ENCODE measurements at regions not wholly inside any gene's neighbourhood (a gene's known extent, or its start where the extent isn't known, plus 50 kb on each side); places are given as distances from the start of the nearest gene placed in this dataset.

DNA sequence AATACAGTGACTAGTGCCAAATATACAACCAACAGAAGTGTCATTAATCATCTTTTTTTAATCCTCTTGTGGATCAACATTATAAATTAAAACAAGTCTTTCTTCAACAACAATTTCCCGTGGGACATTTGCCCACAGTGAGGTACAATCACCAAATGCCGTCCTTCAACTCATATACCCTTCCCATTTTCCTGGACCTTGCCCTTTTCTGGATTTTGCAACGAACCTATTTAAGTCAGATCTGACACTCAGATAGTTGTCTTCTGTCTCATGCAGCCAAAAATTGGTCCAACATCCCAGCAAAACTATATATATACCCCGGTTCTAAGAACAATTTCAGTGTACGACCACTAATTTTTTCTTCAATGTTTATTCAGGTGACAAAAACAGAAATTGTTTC lies 324.0 kb downstream of the DSEL start (continued):
- TF ChIP-seq, protein P1, sequence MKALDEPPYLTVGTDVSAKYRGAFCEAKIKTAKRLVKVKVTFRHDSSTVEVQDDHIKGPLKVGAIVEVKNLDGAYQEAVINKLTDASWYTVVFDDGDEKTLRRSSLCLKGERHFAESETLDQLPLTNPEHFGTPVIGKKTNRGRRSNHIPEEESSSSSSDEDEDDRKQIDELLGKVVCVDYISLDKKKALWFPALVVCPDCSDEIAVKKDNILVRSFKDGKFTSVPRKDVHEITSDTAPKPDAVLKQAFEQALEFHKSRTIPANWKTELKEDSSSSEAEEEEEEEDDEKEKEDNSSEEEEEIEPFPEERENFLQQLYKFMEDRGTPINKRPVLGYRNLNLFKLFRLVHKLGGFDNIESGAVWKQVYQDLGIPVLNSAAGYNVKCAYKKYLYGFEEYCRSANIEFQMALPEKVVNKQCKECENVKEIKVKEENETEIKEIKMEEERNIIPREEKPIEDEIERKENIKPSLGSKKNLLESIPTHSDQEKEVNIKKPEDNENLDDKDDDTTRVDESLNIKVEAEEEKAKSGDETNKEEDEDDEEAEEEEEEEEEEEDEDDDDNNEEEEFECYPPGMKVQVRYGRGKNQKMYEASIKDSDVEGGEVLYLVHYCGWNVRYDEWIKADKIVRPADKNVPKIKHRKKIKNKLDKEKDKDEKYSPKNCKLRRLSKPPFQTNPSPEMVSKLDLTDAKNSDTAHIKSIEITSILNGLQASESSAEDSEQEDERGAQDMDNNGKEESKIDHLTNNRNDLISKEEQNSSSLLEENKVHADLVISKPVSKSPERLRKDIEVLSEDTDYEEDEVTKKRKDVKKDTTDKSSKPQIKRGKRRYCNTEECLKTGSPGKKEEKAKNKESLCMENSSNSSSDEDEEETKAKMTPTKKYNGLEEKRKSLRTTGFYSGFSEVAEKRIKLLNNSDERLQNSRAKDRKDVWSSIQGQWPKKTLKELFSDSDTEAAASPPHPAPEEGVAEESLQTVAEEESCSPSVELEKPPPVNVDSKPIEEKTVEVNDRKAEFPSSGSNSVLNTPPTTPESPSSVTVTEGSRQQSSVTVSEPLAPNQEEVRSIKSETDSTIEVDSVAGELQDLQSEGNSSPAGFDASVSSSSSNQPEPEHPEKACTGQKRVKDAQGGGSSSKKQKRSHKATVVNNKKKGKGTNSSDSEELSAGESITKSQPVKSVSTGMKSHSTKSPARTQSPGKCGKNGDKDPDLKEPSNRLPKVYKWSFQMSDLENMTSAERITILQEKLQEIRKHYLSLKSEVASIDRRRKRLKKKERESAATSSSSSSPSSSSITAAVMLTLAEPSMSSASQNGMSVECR (CRISPR knock-in tag; IDR thresholded peaks at IDR 0.05; ENCODE audit: borderline replicate concordance): no peak
- TF ChIP-seq, protein P2, sequence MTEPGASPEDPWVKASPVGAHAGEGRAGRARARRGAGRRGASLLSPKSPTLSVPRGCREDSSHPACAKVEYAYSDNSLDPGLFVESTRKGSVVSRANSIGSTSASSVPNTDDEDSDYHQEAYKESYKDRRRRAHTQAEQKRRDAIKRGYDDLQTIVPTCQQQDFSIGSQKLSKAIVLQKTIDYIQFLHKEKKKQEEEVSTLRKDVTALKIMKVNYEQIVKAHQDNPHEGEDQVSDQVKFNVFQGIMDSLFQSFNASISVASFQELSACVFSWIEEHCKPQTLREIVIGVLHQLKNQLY (CRISPR knock-in tag; IDR thresholded peaks at IDR 0.05): no peak
- TF ChIP-seq CREM (CRISPR knock-in tag; IDR thresholded peaks at IDR 0.05) (no peak), NR1H2 (CRISPR knock-in tag; IDR thresholded peaks at IDR 0.05) (no peak), NR3C1 (CRISPR knock-in tag; conservative IDR thresholded peaks at IDR 0.05; ENCODE audit: low read depth) (no peak)
- TF ChIP-seq, protein P3, sequence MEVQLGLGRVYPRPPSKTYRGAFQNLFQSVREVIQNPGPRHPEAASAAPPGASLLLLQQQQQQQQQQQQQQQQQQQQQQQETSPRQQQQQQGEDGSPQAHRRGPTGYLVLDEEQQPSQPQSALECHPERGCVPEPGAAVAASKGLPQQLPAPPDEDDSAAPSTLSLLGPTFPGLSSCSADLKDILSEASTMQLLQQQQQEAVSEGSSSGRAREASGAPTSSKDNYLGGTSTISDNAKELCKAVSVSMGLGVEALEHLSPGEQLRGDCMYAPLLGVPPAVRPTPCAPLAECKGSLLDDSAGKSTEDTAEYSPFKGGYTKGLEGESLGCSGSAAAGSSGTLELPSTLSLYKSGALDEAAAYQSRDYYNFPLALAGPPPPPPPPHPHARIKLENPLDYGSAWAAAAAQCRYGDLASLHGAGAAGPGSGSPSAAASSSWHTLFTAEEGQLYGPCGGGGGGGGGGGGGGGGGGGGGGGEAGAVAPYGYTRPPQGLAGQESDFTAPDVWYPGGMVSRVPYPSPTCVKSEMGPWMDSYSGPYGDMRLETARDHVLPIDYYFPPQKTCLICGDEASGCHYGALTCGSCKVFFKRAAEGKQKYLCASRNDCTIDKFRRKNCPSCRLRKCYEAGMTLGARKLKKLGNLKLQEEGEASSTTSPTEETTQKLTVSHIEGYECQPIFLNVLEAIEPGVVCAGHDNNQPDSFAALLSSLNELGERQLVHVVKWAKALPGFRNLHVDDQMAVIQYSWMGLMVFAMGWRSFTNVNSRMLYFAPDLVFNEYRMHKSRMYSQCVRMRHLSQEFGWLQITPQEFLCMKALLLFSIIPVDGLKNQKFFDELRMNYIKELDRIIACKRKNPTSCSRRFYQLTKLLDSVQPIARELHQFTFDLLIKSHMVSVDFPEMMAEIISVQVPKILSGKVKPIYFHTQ (CRISPR knock-in tag; IDR thresholded peaks at IDR 0.05): no peak

DNA sequence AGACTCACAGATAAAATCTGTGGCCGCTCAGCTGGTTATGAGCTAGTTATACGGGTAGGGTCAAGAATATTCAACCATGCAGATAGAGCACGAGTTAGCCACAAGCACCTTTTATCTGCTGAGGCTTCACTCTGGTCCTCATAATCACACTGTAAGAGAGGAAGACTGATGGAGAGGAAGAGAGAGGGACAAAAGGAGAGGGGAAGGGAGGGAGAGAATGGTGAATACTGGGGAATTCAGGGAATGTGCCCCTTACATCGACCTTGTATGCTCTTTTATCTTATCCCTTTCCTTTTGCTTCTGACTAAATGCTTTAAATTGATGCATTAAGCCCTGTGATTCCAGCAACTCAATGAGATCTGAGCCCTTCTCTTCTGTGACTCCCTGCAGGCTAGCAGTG lies 333.1 kb downstream of the DSEL start:
- ATAC-seq (peak; percentile 98), DNase-seq (ENCODE audit: low spot score) (no peak)
- H3K4me3 Mint-ChIP-seq: no peak overlapping the region
- no peaks in the 10 kb centered on the region for H3K27me3 Mint-ChIP-seq (ENCODE audit: low read depth)
- H3K4me1 Mint-ChIP-seq: peaks cover 15% of the 10 kb centered on the region
- H3K36me3 Mint-ChIP-seq: no peaks in the 10 kb centered on the region
- POLR2A ChIA-PET: no interaction called here
- H3K27ac Mint-ChIP-seq: peak overlapping the region; percentile 66
- TF ChIP-seq, protein P4, sequence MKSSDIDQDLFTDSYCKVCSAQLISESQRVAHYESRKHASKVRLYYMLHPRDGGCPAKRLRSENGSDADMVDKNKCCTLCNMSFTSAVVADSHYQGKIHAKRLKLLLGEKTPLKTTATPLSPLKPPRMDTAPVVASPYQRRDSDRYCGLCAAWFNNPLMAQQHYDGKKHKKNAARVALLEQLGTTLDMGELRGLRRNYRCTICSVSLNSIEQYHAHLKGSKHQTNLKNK (CRISPR knock-in tag; IDR thresholded peaks at IDR 0.05): no peak
- TF ChIP-seq FOXJ3 (CRISPR knock-in tag; IDR thresholded peaks at IDR 0.05; ENCODE audit: borderline replicate concordance) (no peak), ELF4 (CRISPR knock-in tag; IDR thresholded peaks at IDR 0.05; ENCODE audit: low read depth) (no peak), CREM (CRISPR knock-in tag; IDR thresholded peaks at IDR 0.05) (no peak), ZNF671 (CRISPR knock-in tag; IDR thresholded peaks at IDR 0.05) (no peak), SOX15 (CRISPR knock-in tag; IDR thresholded peaks at IDR 0.05) (no peak), SMAD4 (CRISPR knock-in tag; IDR thresholded peaks at IDR 0.05) (no peak), ZNF317 (CRISPR knock-in tag; IDR thresholded peaks at IDR 0.05; ENCODE audit: borderline replicate concordance, low read depth) (no peak), ESRRA (CRISPR knock-in tag; IDR thresholded peaks at IDR 0.05; ENCODE audit: borderline replicate concordance) (no peak)
- no peaks in the 10 kb centered on the region for H3K9me3 Mint-ChIP-seq
- CTCF ChIA-PET: no interaction called here

DNA sequence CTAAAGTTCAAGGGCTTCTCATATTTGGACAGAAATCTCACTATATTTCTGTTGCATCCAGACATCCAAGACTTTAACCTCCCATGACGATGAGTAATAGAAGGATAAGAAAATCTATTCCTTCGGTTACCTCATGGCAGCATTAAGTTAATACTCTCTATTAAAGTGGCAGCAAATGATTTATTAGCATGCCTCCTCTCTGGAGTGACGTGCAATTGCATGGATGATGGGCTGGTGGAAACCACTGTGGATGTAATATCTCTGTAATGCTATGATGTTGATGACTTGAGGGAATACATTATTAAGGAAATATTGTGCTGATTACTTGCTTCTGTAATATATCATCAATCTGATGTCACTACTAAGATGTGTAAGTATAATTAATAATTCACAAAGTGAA lies 336.8 kb downstream of the DSEL start:
- Mint-ChIP-seq H3K36me3 (no peaks in the 10 kb centered on the region), H3K4me1 (peaks cover 15% of the 10 kb centered on the region), H3K9me3 (no peaks in the 10 kb centered on the region), H3K27me3 (ENCODE audit: low read depth) (no peaks in the 10 kb centered on the region), H3K4me3 (no peak overlapping the region), H3K27ac (no peak overlapping the region)
- TF ChIP-seq ELF4 (CRISPR knock-in tag; IDR thresholded peaks at IDR 0.05; ENCODE audit: low read depth): no peak
- TF ChIP-seq, protein P5, sequence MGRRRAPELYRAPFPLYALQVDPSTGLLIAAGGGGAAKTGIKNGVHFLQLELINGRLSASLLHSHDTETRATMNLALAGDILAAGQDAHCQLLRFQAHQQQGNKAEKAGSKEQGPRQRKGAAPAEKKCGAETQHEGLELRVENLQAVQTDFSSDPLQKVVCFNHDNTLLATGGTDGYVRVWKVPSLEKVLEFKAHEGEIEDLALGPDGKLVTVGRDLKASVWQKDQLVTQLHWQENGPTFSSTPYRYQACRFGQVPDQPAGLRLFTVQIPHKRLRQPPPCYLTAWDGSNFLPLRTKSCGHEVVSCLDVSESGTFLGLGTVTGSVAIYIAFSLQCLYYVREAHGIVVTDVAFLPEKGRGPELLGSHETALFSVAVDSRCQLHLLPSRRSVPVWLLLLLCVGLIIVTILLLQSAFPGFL (CRISPR knock-in tag; IDR thresholded peaks at IDR 0.05; ENCODE audit: borderline replicate concordance): no peak
- TF ChIP-seq, protein P6, sequence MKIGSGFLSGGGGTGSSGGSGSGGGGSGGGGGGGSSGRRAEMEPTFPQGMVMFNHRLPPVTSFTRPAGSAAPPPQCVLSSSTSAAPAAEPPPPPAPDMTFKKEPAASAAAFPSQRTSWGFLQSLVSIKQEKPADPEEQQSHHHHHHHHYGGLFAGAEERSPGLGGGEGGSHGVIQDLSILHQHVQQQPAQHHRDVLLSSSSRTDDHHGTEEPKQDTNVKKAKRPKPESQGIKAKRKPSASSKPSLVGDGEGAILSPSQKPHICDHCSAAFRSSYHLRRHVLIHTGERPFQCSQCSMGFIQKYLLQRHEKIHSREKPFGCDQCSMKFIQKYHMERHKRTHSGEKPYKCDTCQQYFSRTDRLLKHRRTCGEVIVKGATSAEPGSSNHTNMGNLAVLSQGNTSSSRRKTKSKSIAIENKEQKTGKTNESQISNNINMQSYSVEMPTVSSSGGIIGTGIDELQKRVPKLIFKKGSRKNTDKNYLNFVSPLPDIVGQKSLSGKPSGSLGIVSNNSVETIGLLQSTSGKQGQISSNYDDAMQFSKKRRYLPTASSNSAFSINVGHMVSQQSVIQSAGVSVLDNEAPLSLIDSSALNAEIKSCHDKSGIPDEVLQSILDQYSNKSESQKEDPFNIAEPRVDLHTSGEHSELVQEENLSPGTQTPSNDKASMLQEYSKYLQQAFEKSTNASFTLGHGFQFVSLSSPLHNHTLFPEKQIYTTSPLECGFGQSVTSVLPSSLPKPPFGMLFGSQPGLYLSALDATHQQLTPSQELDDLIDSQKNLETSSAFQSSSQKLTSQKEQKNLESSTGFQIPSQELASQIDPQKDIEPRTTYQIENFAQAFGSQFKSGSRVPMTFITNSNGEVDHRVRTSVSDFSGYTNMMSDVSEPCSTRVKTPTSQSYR (CRISPR knock-in tag; IDR thresholded peaks at IDR 0.05): no peak
- no peak for TF ChIP-seq SMAD4 (CRISPR knock-in tag; IDR thresholded peaks at IDR 0.05)
- TF ChIP-seq ZNF121 (CRISPR knock-in tag; IDR thresholded peaks at IDR 0.05): no peak
- TF ChIP-seq MYBL2 (CRISPR knock-in tag; IDR thresholded peaks at IDR 0.05): no peak
- TF ChIP-seq, protein P7, sequence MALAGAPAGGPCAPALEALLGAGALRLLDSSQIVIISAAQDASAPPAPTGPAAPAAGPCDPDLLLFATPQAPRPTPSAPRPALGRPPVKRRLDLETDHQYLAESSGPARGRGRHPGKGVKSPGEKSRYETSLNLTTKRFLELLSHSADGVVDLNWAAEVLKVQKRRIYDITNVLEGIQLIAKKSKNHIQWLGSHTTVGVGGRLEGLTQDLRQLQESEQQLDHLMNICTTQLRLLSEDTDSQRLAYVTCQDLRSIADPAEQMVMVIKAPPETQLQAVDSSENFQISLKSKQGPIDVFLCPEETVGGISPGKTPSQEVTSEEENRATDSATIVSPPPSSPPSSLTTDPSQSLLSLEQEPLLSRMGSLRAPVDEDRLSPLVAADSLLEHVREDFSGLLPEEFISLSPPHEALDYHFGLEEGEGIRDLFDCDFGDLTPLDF (CRISPR knock-in tag; IDR thresholded peaks at IDR 0.05): no peak
- ChIA-PET POLR2A (no interaction called here), CTCF (no interaction called here)
- no peak for ATAC-seq
- DNase-seq (ENCODE audit: low spot score): no peak
